ENCODE measurements at regions not wholly inside any gene's neighbourhood (a gene's known extent, or its start where the extent isn't known, plus 50 kb on each side); places are given as distances from the start of the nearest gene placed in this dataset.

- Histone ChIP-seq H3K9me1 (ENCODE audit: control insufficient read depth, insufficient read depth, low read length) (no peaks in the 10 kb centered on the region), H3K4me1 (replicated peaks in 1 of 2; ENCODE audit: control insufficient read depth in 2 of 2, insufficient read depth in 2 of 2, low read length in 2 of 2) (no peaks in the 10 kb centered on the region), H4K20me1 (replicated peaks; ENCODE audit: control insufficient read depth, insufficient read depth, low read length) (no peaks in the 10 kb centered on the region), H3K36me3 (ENCODE audit: control insufficient read depth, insufficient read depth, low read length) (no peaks in the 10 kb centered on the region), H3K27me3 (ENCODE audit: control insufficient read depth in 2 of 2, insufficient read depth in 2 of 2, low read length in 2 of 2) (no peaks in the 10 kb centered on the region), H3K27ac (ENCODE audit: extremely low read depth, low read depth, low read length) (no peak overlapping the region), H3K9me3 (replicated peaks; ENCODE audit: control insufficient read depth, insufficient read depth, low read depth, low read length) (no peaks in the 10 kb centered on the region), H3K9ac (ENCODE audit: insufficient read depth in 1 of 2, low read depth in 2 of 2, low read length in 2 of 2) (no peak overlapping the region), H3K79me2 (ENCODE audit: control insufficient read depth, insufficient read depth, low read length) (no peaks in the 10 kb centered on the region), H2AFZ (ENCODE audit: low read depth, low read length) (no peak overlapping the region), H3K4me2 (ENCODE audit: insufficient read depth, low read length) (no peak overlapping the region), H3K4me3 (no peak overlapping the region)
- WGBS (ENCODE audit: insufficient coverage, low coverage, missing lambda C conversion rate): 0% methylated on average over 1 of the region's 1 CpG
- no TSS peak for BruUV-seq (replicated peaks)
- in situ Hi-C loops (cut with MboI): no loop called here
- CTCF ChIA-PET (ENCODE audit: low intra/inter-chr PET ratio): no interaction called here
- no peak for DNase-seq (ENCODE audit: extremely low read depth in 1 of 4, low spot score in 3 of 4)
- FAIRE-seq: no peak
- intact Hi-C loops (cut with micrococcal nuclease): no loop called here
- POLR2A ChIA-PET: no interaction called here
- ATAC-seq: no peak
- TF ChIP-seq STAG1 (CRISPR knock-in tag; IDR thresholded peaks at IDR 0.05; ENCODE audit: borderline replicate concordance): no peak
- no peak for TF ChIP-seq ILK (tag; IDR thresholded peaks at IDR 0.05; ENCODE audit: borderline replicate concordance, low read depth)
- no peak for TF ChIP-seq PURB (CRISPR knock-in tag; IDR thresholded peaks at IDR 0.05; ENCODE audit: low read depth)
- TF ChIP-seq RAD21 (CRISPR knock-in tag; conservative IDR thresholded peaks at IDR 0.05 in 1 of 2, IDR thresholded peaks at IDR 0.05 in 1 of 2): no peak
- TF ChIP-seq ADNP (tag; IDR thresholded peaks at IDR 0.05): no peak
- no peak for TF ChIP-seq ZBED1 (IDR thresholded peaks at IDR 0.05)
- no peak for TF ChIP-seq SIN3B (IDR thresholded peaks at IDR 0.05; ENCODE audit: low read depth)
- no peak for TF ChIP-seq KAT7 (CRISPR knock-in tag; IDR thresholded peaks at IDR 0.05; ENCODE audit: borderline replicate concordance)
- TF ChIP-seq CBFB (CRISPR knock-in tag; IDR thresholded peaks at IDR 0.05): no peak
- no peak for TF ChIP-seq ZSCAN32 (CRISPR knock-in tag; IDR thresholded peaks at IDR 0.05)
- TF ChIP-seq CEBPB (tag; IDR thresholded peaks at IDR 0.05): peak; percentile 46
- TF ChIP-seq ARID2 (IDR thresholded peaks at IDR 0.05): no peak
- no peak for TF ChIP-seq CEBPG (CRISPR knock-in tag; IDR thresholded peaks at IDR 0.05)
- peak in 1 of 2 experiments; percentile 75; a peak in 2 of 4 replicates for TF ChIP-seq CEBPG (tag; conservative IDR thresholded peaks at IDR 0.05 in 1 of 2, IDR thresholded peaks at IDR 0.05 in 1 of 2)
Observed at GRCh38 chr1:194931166-194931565, 1677.1 kb downstream of the KCNT2 start.

All from K562 (cell line).